ENCODE measurements at regions not wholly inside any gene's neighbourhood (a gene's known extent, or its start where the extent isn't known, plus 50 kb on each side); places are given as distances from the start of the nearest gene placed in this dataset.

- WGBS, 3 donors: 69 to 83% (median 82%) methylated on average over 1 of the region's 1 CpG
These were observed 463.5 kb downstream of the PPP4R3C start for GRCh38 chrX:26999634-27000033.

DNA sequence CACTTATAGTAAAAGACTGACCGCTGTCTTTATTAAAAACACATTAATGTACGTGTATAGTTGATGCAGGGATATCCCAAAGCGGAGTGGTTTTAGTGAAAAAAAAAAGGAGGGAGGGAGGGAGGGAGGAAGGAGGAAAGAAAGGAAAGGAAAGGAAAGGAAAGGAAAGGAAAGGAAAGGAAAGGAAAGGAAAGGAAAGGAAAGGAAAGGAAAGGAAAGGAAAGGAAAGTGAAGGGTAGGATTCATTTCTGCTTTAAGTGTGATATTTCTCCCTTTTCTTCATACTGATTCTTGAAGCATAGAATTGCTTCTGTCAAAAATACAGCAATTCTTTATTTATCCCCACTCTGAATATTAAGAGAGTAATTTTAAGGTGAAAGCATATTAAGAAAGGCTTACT is 504.9 kb downstream of the PPP4R3C start:
- H3K9me3 ChIP-seq: no peaks in the 10 kb centered on the region
- no peak overlapping the region for H3K27ac ChIP-seq
- TF ChIP-seq EP300 (IDR thresholded peaks at IDR 0.05): no peak
- no peak for TF ChIP-seq POLR2A (IDR thresholded peaks at IDR 0.05)
- TF ChIP-seq CTCF (IDR thresholded peaks at IDR 0.05): no peak
- intact Hi-C loops (cut with DNase I): no loop called here
- DNase-seq: no peak
- no peaks in the 10 kb centered on the region for H3K36me3 ChIP-seq
- no peaks in the 10 kb centered on the region for H3K4me1 ChIP-seq (ENCODE audit: insufficient read depth)
- H3K27me3 ChIP-seq: no peaks in the 10 kb centered on the region
- 56 to 68% (median 57%) methylated on average over 3 of the region's 3 CpGs for WGBS, 3 donors
- no peak overlapping the region for H3K4me3 ChIP-seq

More at GRCh38 chrX:26999634-27000033, 463.5 kb downstream of the PPP4R3C start:
- Histone ChIP-seq H3K27ac (no peak overlapping the region), H3K4me3 (no peak overlapping the region), H3K36me3 (no peaks in the 10 kb centered on the region), H3K9me3 (no peaks in the 10 kb centered on the region), H3K27me3 (no peaks in the 10 kb centered on the region), H3K4me1 (ENCODE audit: insufficient read depth) (no peaks in the 10 kb centered on the region)
- no peak for DNase-seq
- intact Hi-C loops (cut with DNase I): no loop called here
- TF ChIP-seq POLR2A (IDR thresholded peaks at IDR 0.05) (no peak), EP300 (IDR thresholded peaks at IDR 0.05) (no peak), CTCF (IDR thresholded peaks at IDR 0.05) (no peak)

DNA sequence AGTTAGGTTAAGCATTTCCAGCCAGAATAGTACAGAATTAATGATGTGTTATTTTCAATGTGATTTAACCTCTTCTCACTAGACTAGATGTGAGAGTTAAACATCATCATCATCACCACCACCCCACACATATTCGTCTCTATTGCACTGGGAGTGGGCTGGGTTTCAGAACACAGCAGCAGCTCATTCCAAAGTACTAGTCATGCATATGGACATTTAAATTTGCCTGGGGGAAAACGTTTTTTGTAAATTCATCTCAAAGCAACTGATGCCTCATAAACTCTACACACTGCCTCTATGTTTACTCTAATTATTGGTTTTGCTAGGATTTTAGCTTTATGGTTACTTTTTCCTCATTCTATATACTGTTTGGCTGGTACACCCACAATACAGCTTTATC is 509.1 kb downstream of the PPP4R3C start:
- 23 to 32% (median 24%) methylated on average over 2 of the region's 2 CpGs for WGBS, 3 donors
- no peaks in the 10 kb centered on the region for H3K27me3 ChIP-seq
- intact Hi-C loops (cut with DNase I): no loop called here
- no peak overlapping the region for H3K4me3 ChIP-seq
- no peak overlapping the region for H3K27ac ChIP-seq
- no peaks in the 10 kb centered on the region for H3K36me3 ChIP-seq
- no peaks in the 10 kb centered on the region for H3K4me1 ChIP-seq (ENCODE audit: insufficient read depth)
- TF ChIP-seq EP300 (IDR thresholded peaks at IDR 0.05) (no peak), POLR2A (IDR thresholded peaks at IDR 0.05) (no peak), CTCF (IDR thresholded peaks at IDR 0.05) (no peak)
- DNase-seq: no peak
- H3K9me3 ChIP-seq: no peaks in the 10 kb centered on the region

GRCh38 chrX:26952213-26952612 is 510.9 kb downstream of the PPP4R3C start:
- Histone ChIP-seq H3K4me3 (no peak overlapping the region), H3K4me1 (ENCODE audit: insufficient read depth) (no peaks in the 10 kb centered on the region), H3K27ac (no peak overlapping the region), H3K36me3 (no peaks in the 10 kb centered on the region), H3K9me3 (no peaks in the 10 kb centered on the region), H3K27me3 (no peaks in the 10 kb centered on the region)
- intact Hi-C loops (cut with DNase I): no loop called here
- no peak for DNase-seq
- TF ChIP-seq CTCF (IDR thresholded peaks at IDR 0.05): no peak
- no peak for TF ChIP-seq POLR2A (IDR thresholded peaks at IDR 0.05)
- no peak for TF ChIP-seq EP300 (IDR thresholded peaks at IDR 0.05)
- WGBS, 3 donors: 7 to 11% (median 8%) methylated on average over 2 of the region's 2 CpGs

DNA sequence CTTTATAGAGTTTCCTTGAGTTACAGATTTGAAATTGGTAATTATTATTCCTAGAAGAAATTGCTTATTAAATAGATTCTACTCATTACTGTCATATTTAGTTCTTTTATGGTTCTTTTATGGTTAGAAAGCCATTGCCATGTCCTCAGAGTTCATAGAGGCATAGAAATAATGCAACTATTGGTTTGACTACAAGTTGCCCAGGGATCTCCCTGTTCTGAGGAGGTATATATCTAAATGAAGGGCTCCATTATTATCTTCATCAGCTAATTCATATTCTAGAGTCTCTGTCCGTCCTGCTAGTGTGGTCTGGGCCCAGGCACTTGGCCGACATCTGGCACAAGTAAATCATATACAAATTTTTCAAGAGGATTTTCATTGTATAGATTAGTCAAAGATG is 535.7 kb downstream of the PPP4R3C start:
- TF ChIP-seq EP300 (IDR thresholded peaks at IDR 0.05) (no peak), CTCF (IDR thresholded peaks at IDR 0.05) (no peak), POLR2A (IDR thresholded peaks at IDR 0.05) (no peak)
- no peaks in the 10 kb centered on the region for H3K9me3 ChIP-seq
- H3K27me3 ChIP-seq: no peaks in the 10 kb centered on the region
- H3K4me1 ChIP-seq (ENCODE audit: insufficient read depth): no peaks in the 10 kb centered on the region
- H3K36me3 ChIP-seq: no peaks in the 10 kb centered on the region
- H3K4me3 ChIP-seq: no peak overlapping the region
- DNase-seq: no peak
- H3K27ac ChIP-seq: no peak overlapping the region
- WGBS, 3 donors: 42 to 47% (median 47%) methylated on average over 2 of the region's 2 CpGs
- intact Hi-C loops (cut with DNase I): no loop called here
